ENCODE measurements at regions not wholly inside any gene's neighbourhood (a gene's known extent, or its start where the extent isn't known, plus 50 kb on each side); places are given as distances from the start of the nearest gene placed in this dataset.

DNA sequence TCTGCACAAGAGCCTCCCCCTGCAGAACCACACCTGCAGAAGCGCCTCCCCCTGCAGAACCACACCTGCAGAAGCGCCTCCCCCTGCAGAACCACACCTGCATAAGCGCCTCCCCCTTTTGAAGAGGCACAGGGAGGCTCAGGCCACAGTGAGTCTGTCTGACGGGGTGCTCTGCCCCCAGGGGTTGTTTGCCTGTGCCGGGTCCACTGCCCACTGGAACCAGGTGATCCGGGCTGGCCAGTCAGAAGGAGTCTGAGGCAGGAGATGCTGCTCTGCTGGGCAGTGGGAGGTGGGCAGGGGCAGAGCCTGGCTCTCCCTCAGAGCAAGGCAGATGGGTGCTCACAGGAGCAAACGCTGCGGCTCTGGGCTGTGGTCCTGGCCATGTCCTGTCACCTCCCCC, 60.8 kb upstream of the RNU6ATAC start:
- DNase-seq (ENCODE audit: low spot score in 2 of 2) (no peak), ATAC-seq (no peak)
- no peaks in the 10 kb centered on the region for H3K9me3 Mint-ChIP-seq
- H3K27ac Mint-ChIP-seq = no peak overlapping the region
- H3K36me3 Mint-ChIP-seq = no peaks in the 10 kb centered on the region

DNA sequence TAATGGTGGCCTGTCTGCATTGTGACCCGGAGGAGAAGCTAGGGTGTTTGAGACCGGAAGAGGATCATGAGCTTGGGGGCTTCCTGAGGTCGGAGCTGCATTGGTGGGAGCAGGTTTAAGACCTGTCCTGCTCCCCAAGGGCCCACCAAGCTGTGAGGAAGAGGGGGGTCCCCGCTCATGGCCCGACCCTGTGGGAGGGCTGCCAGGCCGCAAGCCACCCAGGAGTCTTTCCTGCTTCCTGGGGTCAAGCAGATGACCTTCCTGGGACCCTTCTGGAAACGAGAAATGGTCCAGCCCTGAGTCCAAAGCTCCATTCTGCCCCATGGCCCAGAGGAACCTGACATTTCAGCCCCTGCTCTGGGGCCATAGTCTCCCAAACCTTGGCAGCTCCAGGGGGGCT, 61.5 kb upstream of the RNU6ATAC start:
- DNase-seq (ENCODE audit: low spot score in 2 of 2) (no peak), ATAC-seq (no peak)
- Mint-ChIP-seq H3K9me3 (no peaks in the 10 kb centered on the region), H3K36me3 (no peaks in the 10 kb centered on the region), H3K27ac (no peak overlapping the region)

DNA sequence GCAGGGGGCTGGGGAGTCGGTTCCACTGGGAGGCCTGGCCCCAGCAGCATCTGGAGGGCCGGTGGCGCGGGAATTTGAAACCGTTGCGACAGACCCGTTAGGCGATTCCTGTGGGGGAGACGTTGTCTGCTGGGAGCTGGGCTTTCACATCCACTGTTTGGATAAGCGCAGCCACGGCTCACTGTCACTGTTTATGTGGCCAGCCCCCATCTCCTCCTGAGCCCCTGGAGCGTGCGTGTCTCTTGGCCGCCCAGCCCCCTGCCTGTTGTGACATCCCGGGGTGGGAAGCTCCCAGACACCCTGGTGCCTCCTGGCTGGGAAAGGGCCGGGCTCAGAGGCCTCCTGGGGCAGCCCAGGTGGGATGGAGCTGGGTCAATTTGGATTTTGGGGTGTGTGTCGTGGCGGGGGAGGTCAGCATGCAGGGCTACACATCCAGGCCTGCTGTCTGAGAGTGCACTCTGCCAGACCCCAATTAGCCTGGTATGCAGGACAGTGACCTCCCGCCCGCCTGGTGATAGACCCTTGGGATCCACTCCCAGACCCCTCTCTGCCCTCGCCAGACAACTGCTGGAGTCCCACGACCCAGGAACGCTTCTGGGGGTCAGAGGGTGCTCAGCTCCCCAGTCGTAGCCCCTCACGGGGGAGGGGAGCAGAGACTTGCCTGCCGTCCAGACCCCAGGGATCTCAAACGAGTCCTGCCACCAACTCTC, 62.0 kb upstream of the RNU6ATAC start:
- H3K27ac Mint-ChIP-seq = no peak overlapping the region
- H3K36me3 Mint-ChIP-seq = no peaks in the 10 kb centered on the region
- no peaks in the 10 kb centered on the region for H3K9me3 Mint-ChIP-seq
- no peak for ATAC-seq
- no peak for DNase-seq (ENCODE audit: low spot score in 2 of 2)

DNA sequence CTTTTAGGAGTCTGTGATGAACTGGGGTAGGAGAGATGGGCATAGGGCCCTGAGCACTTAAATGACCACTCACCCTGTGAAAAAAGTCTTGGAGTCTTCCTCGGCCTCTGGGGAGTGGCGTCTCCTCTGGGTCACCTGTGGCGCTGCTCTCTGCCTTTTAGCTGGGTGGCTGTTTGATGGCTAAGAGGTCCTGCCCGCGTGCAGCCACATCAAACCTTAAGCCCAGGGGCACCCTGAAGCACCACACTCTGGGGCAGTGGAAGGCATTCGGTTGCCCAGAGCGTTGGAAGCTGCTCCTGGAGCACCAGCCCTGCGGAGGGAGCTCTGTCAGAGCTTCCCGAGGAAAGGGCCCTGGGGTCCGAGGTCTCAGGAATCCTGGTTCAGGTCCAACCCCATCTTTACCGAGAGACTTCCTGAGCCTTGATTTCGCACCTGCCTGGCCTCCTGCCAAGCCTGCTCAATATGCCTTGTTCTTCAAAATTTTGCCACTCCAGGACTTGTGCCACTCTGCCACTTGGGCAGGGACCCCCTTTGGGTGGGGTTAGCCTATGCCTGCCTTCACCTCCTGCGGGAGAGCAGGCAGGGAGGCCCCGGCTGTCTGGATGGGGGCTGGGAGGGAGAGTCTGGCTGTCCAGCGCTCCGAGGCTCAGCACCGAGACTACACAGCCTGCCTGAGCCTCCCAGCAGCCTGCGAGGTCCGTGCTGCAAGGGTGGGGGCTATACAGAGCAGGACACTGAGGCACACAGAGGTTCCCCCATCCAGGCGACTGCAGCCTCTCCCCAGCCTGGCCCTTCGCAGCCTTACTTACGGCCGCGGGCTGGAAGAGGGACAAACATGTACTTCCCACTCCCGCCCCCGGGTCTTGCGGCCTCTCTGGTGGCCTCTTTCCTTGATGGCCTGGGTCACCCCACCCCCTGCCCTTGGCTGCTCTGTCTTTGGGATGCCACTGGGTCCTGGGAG, 63.4 kb upstream of the RNU6ATAC start:
- DNase-seq (ENCODE audit: low spot score in 2 of 2) (no peak), ATAC-seq (no peak)
- Mint-ChIP-seq H3K9me3 (no peaks in the 10 kb centered on the region), H3K36me3 (no peaks in the 10 kb centered on the region), H3K27ac (no peak overlapping the region)

DNA sequence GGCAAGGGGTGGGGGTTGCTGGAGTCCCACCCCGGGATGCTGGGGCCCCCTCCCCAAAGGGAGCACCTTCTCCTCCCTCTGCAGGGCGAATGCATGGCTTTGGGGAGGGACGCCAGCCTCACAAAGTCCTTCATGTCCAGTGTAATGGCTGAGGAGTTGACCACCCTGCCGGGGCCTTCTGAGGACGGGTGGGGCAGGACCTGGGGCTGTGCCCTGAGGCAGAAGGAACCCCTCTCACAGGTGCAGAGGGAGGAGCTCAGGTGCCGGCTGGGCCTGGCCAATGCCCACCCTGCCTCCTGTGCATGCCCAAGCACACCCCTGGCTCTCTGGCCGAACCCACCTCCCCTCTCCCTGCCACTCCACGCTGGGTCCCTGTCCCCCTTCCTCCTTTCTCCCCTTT, 64.3 kb upstream of the RNU6ATAC start:
- Mint-ChIP-seq H3K36me3 (no peaks in the 10 kb centered on the region), H3K9me3 (no peaks in the 10 kb centered on the region), H3K27ac (no peak overlapping the region)
- DNase-seq (ENCODE audit: low spot score in 2 of 2) (no peak), ATAC-seq (no peak)

DNA sequence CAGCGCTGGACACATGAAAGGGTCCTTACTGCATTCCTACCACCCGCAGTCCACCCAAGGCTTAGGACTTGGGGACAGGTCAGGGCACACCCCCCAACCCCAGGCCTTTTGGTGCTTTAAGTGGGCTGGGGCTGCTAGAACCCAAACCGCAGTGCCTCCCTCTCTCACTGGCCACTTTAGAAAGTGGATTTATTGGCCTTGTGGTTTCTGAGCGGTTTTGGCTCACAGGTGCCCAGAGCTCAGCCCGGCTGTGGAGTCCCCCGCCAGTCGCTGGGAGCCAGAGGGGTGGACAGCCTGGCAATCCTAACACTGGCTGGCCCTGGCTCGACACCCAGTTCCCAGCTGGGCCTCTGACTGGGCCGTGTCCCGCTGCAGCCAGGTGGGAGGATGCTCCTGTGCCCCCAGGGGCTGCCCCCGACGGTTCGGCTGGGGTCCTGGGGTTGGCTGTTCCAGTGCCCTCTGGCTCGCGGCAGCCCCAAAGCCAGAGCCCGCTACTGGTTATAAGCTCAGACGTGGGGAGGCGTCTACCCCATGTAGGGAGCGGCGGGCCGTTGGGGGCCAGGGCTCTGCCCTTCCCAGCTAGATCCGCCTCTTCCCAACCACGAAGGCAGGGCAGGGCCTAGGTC, 65.2 kb upstream of the RNU6ATAC start:
- Mint-ChIP-seq H3K27ac (no peak overlapping the region), H3K9me3 (no peaks in the 10 kb centered on the region)
- ATAC-seq = no peak

DNA sequence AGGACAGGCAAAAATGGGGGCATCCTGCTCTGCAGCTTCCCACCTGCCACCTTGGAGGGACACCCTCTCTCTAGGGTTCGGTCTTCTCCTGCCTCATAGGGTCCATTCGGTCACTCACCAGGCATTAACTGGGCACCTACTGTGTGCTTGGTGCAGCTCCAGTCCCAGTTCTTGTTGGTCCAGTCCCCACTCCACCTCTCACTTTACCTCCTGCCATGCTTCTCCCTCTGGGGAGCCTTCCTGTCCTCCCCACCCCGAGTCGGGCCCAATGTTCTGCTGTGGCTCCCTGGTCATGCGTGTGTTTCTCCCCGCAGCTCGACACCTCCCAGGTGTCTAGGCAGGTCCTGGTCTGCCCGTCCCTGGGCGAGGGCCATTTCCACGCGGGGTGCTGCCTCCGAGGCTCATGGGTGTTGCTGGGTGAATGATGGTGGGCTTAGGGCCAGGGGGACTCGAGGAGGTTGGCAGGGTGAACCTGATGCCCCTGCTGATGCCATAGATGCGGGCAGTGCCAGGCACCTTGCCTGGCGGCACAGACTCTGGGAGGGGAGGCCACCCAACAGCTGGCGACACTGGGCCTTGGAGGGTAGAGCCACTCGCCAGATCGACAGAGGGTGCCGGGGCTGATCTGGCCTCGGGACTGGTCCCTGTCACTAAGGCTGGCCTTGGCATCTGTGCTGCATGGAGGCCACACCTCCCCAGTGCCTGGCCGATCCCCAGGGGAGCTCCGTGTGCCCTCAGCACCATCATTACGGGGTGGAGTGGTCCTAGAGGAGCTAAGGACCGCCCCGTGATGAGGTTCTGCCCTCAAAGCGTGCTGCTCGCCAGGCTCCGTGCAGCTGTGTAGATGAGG, 66.0 kb upstream of the RNU6ATAC start:
- Mint-ChIP-seq H3K9me3 (no peaks in the 10 kb centered on the region), H3K27ac (no peak overlapping the region), H3K36me3 (no peaks in the 10 kb centered on the region)
- DNase-seq (ENCODE audit: low spot score in 2 of 2) = no peak
- no peak for ATAC-seq

More for the DNA sequence above, 65.2 kb upstream of the RNU6ATAC start:
- H3K36me3 Mint-ChIP-seq = no peaks in the 10 kb centered on the region
- DNase-seq (ENCODE audit: low spot score in 2 of 2) = no peak

DNA sequence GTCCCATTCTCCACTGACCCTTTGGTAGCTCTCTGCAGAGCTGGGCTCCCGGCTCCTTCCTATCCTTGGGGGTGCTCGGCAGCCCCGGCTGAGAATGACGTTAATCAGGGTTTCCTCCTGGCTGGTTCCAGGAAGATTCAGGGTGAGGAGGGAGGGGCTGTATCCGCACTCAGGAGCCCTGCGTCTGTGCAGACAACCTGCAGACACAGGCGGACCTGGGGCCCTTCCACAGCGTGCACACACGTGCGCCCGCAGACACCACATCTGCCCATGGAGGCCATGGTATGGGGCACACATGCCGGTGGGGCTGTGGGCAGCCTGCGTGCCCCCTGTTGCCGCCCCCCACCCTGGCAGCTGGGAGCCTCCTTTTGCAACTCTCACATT, 66.6 kb upstream of the RNU6ATAC start:
- no peaks in the 10 kb centered on the region for H3K36me3 Mint-ChIP-seq
- no peak for ATAC-seq
- no peak for DNase-seq (ENCODE audit: low spot score in 2 of 2)
- no peak overlapping the region for H3K27ac Mint-ChIP-seq
- no peaks in the 10 kb centered on the region for H3K9me3 Mint-ChIP-seq

DNA sequence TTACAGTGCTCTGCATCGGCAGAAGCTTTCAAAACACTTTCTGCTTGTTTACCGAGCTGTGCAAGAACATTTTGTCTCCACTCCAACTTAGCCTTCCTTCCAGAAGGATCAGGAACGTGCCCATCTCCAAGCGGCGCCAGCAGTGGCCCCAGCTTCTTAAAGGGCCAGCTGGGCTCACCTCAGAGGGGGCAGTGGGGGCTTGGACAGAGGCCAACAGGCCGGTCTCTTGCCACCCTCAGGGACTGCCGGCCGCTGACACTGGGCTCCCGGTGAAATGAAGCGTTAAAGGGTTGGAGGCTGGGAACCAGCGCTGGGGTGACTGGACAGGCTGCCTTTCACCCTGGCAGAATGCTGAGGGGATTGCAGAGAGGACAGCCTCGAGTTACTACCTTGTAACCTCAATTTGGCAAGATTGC, 67.0 kb upstream of the RNU6ATAC start:
- no peaks in the 10 kb centered on the region for H3K36me3 Mint-ChIP-seq
- no peak overlapping the region for H3K27ac Mint-ChIP-seq
- no peak for ATAC-seq
- DNase-seq (ENCODE audit: low spot score in 2 of 2) = no peak
- H3K9me3 Mint-ChIP-seq = no peaks in the 10 kb centered on the region

DNA sequence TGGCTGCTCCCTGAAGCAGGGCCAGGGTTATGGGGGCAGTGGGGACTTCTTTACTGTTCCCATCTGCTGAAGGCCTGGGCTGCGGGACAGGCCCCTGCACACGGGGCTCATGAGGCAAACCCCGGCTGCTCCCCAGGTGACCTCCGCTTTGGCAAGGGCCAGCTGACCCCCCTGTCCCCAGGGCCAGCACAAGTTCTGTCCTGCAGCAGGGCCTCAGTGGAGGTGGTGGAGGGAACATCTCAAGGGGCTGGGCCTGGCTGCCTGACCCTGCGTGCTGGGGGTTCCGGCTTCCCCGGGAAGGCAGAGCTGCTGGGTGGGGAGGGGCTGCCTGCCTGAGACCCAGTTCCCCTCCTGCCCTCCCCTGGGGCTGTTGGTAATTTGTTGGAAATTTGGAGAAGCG, 67.4 kb upstream of the RNU6ATAC start:
- Mint-ChIP-seq H3K27ac (no peak overlapping the region), H3K9me3 (no peaks in the 10 kb centered on the region), H3K36me3 (no peaks in the 10 kb centered on the region)
- ATAC-seq (no peak), DNase-seq (ENCODE audit: low spot score in 2 of 2) (no peak)

DNA sequence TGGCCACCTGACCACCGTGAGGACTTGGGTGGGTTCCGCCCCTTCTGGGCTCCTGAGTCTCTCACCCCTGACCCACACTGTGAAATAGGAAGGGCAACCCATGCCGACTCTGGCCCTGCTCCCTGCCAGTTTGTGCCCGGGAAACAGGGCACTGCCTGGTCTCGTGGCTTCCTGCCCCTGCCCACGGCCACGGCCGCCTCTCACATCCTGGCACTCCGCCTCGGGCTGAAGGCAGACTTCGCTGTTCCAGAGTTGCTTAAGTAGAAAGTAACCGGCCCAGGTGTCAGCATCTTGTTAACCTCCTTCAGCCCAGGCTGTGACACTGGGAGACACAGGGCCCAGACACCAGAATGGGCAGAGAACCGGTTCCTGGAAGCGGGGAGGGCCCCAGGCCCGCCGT, 68.7 kb upstream of the RNU6ATAC start:
- H3K9me3 Mint-ChIP-seq = no peaks in the 10 kb centered on the region
- H3K27ac Mint-ChIP-seq = no peak overlapping the region
- H3K36me3 Mint-ChIP-seq = no peaks in the 10 kb centered on the region
- DNase-seq (ENCODE audit: low spot score in 2 of 2) (no peak), ATAC-seq (no peak)

DNA sequence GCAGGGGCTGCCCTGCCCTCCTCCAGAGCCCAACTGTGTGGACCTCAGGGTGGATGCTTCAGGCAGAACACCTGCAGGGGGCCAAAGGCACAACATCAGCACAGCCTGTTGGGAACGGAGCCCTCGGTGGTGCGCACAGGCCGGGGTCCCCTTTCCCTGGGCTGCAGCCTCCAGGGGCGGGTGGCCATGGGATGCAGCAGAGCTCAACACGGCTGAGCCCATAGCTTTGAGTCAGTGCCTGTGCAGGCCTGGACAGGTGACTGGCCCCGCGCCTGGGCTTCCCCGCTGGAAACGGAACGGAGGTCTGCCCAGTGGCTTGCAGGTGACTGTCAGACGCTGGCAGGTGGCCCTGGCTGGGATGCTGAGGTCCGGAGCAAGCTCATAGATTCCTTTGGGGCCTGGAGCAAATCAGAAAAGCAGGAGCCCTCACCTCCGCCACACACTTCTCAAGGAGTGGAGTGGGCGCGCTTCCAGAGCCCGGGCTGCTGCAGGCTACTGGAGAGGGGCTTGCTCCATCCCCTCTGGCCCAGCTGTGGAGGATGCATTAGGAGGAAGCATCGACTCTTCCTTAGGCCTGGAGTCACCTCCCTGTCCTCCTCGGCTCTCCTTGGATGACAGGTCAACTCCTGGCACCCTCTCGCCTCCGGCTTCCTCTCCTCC, 69.8 kb upstream of the RNU6ATAC start:
- DNase-seq (ENCODE audit: low spot score in 2 of 2) (no peak), ATAC-seq (no peak)
- Mint-ChIP-seq H3K36me3 (no peaks in the 10 kb centered on the region), H3K27ac (no peak overlapping the region), H3K9me3 (no peaks in the 10 kb centered on the region)

DNA sequence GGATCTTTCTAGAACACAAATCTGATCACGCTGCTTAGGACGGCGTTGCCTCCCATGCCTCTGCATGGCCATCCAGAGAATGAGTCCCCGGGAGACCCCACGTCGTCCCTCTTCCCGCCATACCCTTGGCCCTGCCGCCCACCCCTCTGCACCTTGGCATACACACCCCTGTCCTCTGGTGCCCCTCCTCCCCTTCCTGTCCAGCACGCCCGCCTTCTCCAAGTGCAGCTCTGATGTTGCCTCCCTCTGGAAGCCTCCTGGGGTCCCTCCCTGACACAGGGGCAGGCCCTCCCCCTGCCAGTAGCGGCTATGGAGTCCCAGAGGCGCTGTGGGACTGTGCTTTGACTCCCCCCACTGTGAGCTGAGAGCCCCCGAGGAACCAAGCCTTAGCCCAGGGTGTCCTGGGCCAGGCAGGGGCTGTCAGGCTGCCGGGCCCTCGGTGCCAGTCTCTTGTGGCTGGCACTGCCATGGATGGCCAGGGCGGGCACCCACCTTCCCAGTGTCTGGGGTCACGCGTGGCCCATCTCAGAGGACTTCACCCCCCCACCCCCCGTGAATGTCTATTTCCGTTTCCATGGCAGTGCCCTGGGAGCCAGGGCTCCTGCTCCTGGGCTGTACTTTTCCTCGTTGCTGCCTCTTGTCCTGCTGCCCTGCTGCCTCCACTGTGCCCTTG, 70.5 kb upstream of the RNU6ATAC start:
- ATAC-seq (no peak), DNase-seq (ENCODE audit: low spot score in 2 of 2) (no peak)
- Mint-ChIP-seq H3K27ac (no peak overlapping the region), H3K9me3 (no peaks in the 10 kb centered on the region), H3K36me3 (no peaks in the 10 kb centered on the region)

DNA sequence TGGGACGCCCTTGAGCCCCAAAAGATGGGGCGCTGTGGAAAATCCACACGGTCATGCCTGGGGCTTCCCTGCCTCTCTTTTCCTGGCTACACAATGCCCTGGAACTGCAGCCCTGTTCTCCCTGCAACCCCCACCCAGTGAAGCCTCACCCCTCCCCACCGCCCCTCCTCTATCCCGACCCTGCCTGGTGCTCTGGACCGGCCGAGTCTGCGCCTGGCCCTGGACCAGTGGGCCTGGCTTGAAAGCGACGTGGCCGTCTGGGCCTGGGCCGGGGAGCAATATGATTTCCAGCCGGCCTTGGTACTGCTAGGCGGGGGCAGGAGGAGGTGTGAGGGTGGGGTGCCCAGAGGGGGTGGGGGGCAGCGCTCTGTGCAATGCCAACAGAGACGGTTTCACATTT, 71.0 kb upstream of the RNU6ATAC start:
- Mint-ChIP-seq H3K36me3 (no peaks in the 10 kb centered on the region), H3K9me3 (no peaks in the 10 kb centered on the region), H3K27ac (no peak overlapping the region)
- ATAC-seq (no peak), DNase-seq (ENCODE audit: low spot score in 2 of 2) (no peak)

DNA sequence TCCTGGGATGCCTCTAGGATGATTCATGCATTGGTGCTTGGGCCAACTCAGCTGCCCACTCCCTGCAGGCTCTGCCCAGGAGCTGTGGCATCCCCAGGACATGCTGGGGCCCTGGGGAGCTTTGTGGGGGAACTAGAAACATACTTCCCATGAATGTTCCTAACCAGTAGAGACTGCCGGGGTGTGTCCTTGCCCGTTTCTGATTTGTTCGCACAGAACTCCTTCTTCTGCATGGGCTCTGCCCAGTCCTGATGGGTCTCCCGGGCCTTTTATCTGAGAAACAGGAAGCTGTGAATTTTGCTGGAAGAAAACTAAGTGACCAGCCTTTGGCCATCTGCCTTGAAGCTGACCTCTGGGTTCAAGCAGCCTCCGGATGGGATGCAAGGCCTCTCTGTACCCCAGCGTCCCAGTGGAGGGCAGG, 71.6 kb upstream of the RNU6ATAC start:
- no peaks in the 10 kb centered on the region for H3K9me3 Mint-ChIP-seq
- no peak overlapping the region for H3K27ac Mint-ChIP-seq
- DNase-seq (ENCODE audit: low spot score in 2 of 2) (no peak), ATAC-seq (no peak)
- no peaks in the 10 kb centered on the region for H3K36me3 Mint-ChIP-seq

All from activated naive CD4-positive, alpha-beta T cell treated with anti-CD3 and anti-CD28 coated beads, Interleukin-2, amount 50 U/mL, for 72 hours (primary cell).